Activated naive CD4-positive, alpha-beta T cell treated with anti-CD3 and anti-CD28 coated beads, Interleukin-2, amount 10 ng/mL, durations not matched to agents 7 days and 5 days (primary cell): ENCODE measurements at regions not wholly inside any gene's neighbourhood (a gene's known extent, or its start where the extent isn't known, plus 50 kb on each side); places are given as distances from the start of the nearest gene placed in this dataset.
"Not testable (repeated sequence)": the region's sequence is repeated elsewhere in the genome, so short reads cannot be mapped to it uniquely, and the experiment has no call there.

Source experiments
- CTCF ChIA-PET: fragments of 350-600 bp; sonication (Branson Sonifier 250); formaldehyde crosslinking; loops from one replicate; lab custom pipeline; 2021; ENCODE audit warnings: antibody characterized with exemption; lab: Charles Lee
- DNase-seq: peaks from one replicate; pipeline ENCODE4 v3.0.0-alpha.2; 2020
- H3K27ac Mint-ChIP-seq: one replicate; pipeline ENCODE4 v1.8.0; 2021; ENCODE audit warnings: mild to moderate bottlenecking, moderate library complexity, mixed read lengths
- H3K27me3 Mint-ChIP-seq: one replicate; pipeline ENCODE4 v1.8.0; 2021; ENCODE audit warnings: mild to moderate bottlenecking, mixed read lengths
- H3K36me3 Mint-ChIP-seq: one replicate; pipeline ENCODE4 v1.8.0; 2021; ENCODE audit warnings: mixed read lengths
- H3K4me1 Mint-ChIP-seq: one replicate; pipeline ENCODE4 v1.8.0; 2021; ENCODE audit warnings: mixed read lengths
- H3K4me3 Mint-ChIP-seq: one replicate; pipeline ENCODE4 v1.8.0; 2021; ENCODE audit warnings: mild to moderate bottlenecking, moderate library complexity, mixed read lengths
- H3K9me3 Mint-ChIP-seq: one replicate; pipeline ENCODE4 v1.8.0; 2021; ENCODE audit warnings: mixed read lengths

- no peak overlapping the region for H3K4me3 Mint-ChIP-seq
- no peak overlapping the region for H3K27ac Mint-ChIP-seq
- H3K27me3 Mint-ChIP-seq, result peaks cover 7% of the 10 kb centered on the region
- H3K9me3 Mint-ChIP-seq, result no peaks in the 10 kb centered on the region
- H3K4me1 Mint-ChIP-seq, result peaks cover 10% of the 10 kb centered on the region
- CTCF ChIA-PET, result interaction anchor here (0.7 to 1.7 kb wide), 3 partner anchors 11 to 332 kb away, joined by 3 to 6 read pairs (median 5); no protein-coding TSS in a partner anchor
- no peaks in the 10 kb centered on the region for H3K36me3 Mint-ChIP-seq
- DNase-seq, result peak; percentile 35
These were observed 99.9 kb downstream of the PHETA1 start for GRCh38 chr12:111268738-111269572.

- CTCF ChIA-PET, result interaction anchor here (0.6 to 1.7 kb wide), 4 partner anchors 9 to 185 kb away, joined by 3 to 6 read pairs (median 3); no protein-coding TSS in a partner anchor
- peaks cover 7% of the 10 kb centered on the region for H3K27me3 Mint-ChIP-seq
- no peak overlapping the region for H3K27ac Mint-ChIP-seq
- H3K9me3 Mint-ChIP-seq, result no peaks in the 10 kb centered on the region
- H3K4me1 Mint-ChIP-seq, result peaks cover 4% of the 10 kb centered on the region
- no peak for DNase-seq
- no peak overlapping the region for H3K4me3 Mint-ChIP-seq
- H3K36me3 Mint-ChIP-seq, result no peaks in the 10 kb centered on the region
These were observed 101.8 kb downstream of the PHETA1 start for GRCh38 chr12:111267144-111267543.

GRCh38 chr12:111261911-111262676 lies 106.8 kb downstream of the PHETA1 start:
- Mint-ChIP-seq H3K9me3 (no peaks in the 10 kb centered on the region), H3K27ac (no peak overlapping the region), H3K36me3 (no peaks in the 10 kb centered on the region), H3K4me1 (no peaks in the 10 kb centered on the region), H3K27me3 (no peaks in the 10 kb centered on the region), H3K4me3 (no peak overlapping the region)
- CTCF ChIA-PET, result interaction anchor here (1.4 kb wide), 1 partner anchor 39 kb away, joined by 3 read pairs; no protein-coding TSS in a partner anchor
- no peak for DNase-seq

GRCh38 chr12:111260732-111261131 lies 108.2 kb downstream of the PHETA1 start:
- CTCF ChIA-PET, result no interaction called here
- Mint-ChIP-seq H3K27me3 (peaks cover 5% of the 10 kb centered on the region), H3K4me3 (no peak overlapping the region), H3K36me3 (no peaks in the 10 kb centered on the region), H3K9me3 (no peaks in the 10 kb centered on the region), H3K4me1 (no peaks in the 10 kb centered on the region), H3K27ac (no peak overlapping the region)
- no peak for DNase-seq

- H3K36me3 Mint-ChIP-seq, result no peaks in the 10 kb centered on the region
- CTCF ChIA-PET, result no interaction called here
- no peak overlapping the region for H3K27ac Mint-ChIP-seq
- no peaks in the 10 kb centered on the region for H3K4me1 Mint-ChIP-seq
- peaks cover 5% of the 10 kb centered on the region for H3K27me3 Mint-ChIP-seq
- no peak overlapping the region for H3K4me3 Mint-ChIP-seq
- no peak for DNase-seq
- no peaks in the 10 kb centered on the region for H3K9me3 Mint-ChIP-seq
These were observed 109.7 kb downstream of the PHETA1 start for GRCh38 chr12:111259231-111259630.

- H3K27me3 Mint-ChIP-seq, H3K9me3 Mint-ChIP-seq, CTCF ChIA-PET, DNase-seq, H3K4me1 Mint-ChIP-seq, H3K27ac Mint-ChIP-seq, H3K36me3 Mint-ChIP-seq, H3K4me3 Mint-ChIP-seq: not testable (repeated sequence)
These were observed 110.8 kb downstream of the PHETA1 start for GRCh38 chr12:111258081-111258480.

- Mint-ChIP-seq H3K9me3 (no peaks in the 10 kb centered on the region), H3K4me3 (no peak overlapping the region), H3K27me3 (peaks cover 10% of the 10 kb centered on the region), H3K36me3 (no peaks in the 10 kb centered on the region), H3K4me1 (no peaks in the 10 kb centered on the region), H3K27ac (no peak overlapping the region)
- CTCF ChIA-PET, result no interaction called here
- no peak for DNase-seq
These were observed 111.4 kb downstream of the PHETA1 start for GRCh38 chr12:111257435-111257902.

- no peak overlapping the region for H3K27ac Mint-ChIP-seq
- DNase-seq, result no peak
- CTCF ChIA-PET, result no interaction called here
- no peaks in the 10 kb centered on the region for H3K9me3 Mint-ChIP-seq
- peaks cover 10% of the 10 kb centered on the region for H3K27me3 Mint-ChIP-seq
- H3K4me1 Mint-ChIP-seq, result no peaks in the 10 kb centered on the region
- H3K4me3 Mint-ChIP-seq, result no peak overlapping the region
- no peaks in the 10 kb centered on the region for H3K36me3 Mint-ChIP-seq
These were observed 112.1 kb downstream of the PHETA1 start for GRCh38 chr12:111256629-111257434.

GRCh38 chr12:111255261-111255660 lies 113.6 kb downstream of the PHETA1 start:
- H3K27ac Mint-ChIP-seq, result no peak overlapping the region
- no peak for DNase-seq
- no peaks in the 10 kb centered on the region for H3K36me3 Mint-ChIP-seq
- H3K4me1 Mint-ChIP-seq, result no peaks in the 10 kb centered on the region
- H3K4me3 Mint-ChIP-seq, result no peak overlapping the region
- no peaks in the 10 kb centered on the region for H3K9me3 Mint-ChIP-seq
- CTCF ChIA-PET, result interaction anchor here (1.2 kb wide), 1 partner anchor 13 kb away, joined by 3 read pairs; no protein-coding TSS in a partner anchor
- H3K27me3 Mint-ChIP-seq, result peaks cover 10% of the 10 kb centered on the region

GRCh38 chr12:111254106-111254505 lies 114.8 kb downstream of the PHETA1 start:
- CTCF ChIA-PET, result no interaction called here
- Mint-ChIP-seq H3K27ac (no peak overlapping the region), H3K27me3 (peaks cover 10% of the 10 kb centered on the region), H3K4me3 (no peak overlapping the region), H3K4me1 (no peaks in the 10 kb centered on the region), H3K9me3 (no peaks in the 10 kb centered on the region), H3K36me3 (no peaks in the 10 kb centered on the region)
- DNase-seq, result no peak

- Mint-ChIP-seq H3K4me3 (no peak overlapping the region), H3K36me3 (no peaks in the 10 kb centered on the region), H3K27me3 (peaks cover 10% of the 10 kb centered on the region), H3K4me1 (no peaks in the 10 kb centered on the region), H3K27ac (no peak overlapping the region), H3K9me3 (no peaks in the 10 kb centered on the region)
- CTCF ChIA-PET, result no interaction called here
- DNase-seq, result no peak
These were observed 115.7 kb downstream of the PHETA1 start for GRCh38 chr12:111253213-111253612.

GRCh38 chr12:111251787-111252186 lies 117.1 kb downstream of the PHETA1 start:
- H3K36me3 Mint-ChIP-seq, result no peaks in the 10 kb centered on the region
- H3K9me3 Mint-ChIP-seq, result no peaks in the 10 kb centered on the region
- CTCF ChIA-PET, result no interaction called here
- no peak overlapping the region for H3K4me3 Mint-ChIP-seq
- H3K4me1 Mint-ChIP-seq, result no peaks in the 10 kb centered on the region
- H3K27ac Mint-ChIP-seq, result no peak overlapping the region
- H3K27me3 Mint-ChIP-seq, result peaks cover 10% of the 10 kb centered on the region
- DNase-seq, result no peak

- H3K4me3 Mint-ChIP-seq, result no peak overlapping the region
- no peak overlapping the region for H3K27ac Mint-ChIP-seq
- H3K9me3 Mint-ChIP-seq, result no peaks in the 10 kb centered on the region
- no peaks in the 10 kb centered on the region for H3K36me3 Mint-ChIP-seq
- CTCF ChIA-PET, result no interaction called here
- no peak for DNase-seq
- peaks cover 7% of the 10 kb centered on the region for H3K27me3 Mint-ChIP-seq
- H3K4me1 Mint-ChIP-seq, result no peaks in the 10 kb centered on the region
These were observed 117.7 kb downstream of the PHETA1 start for GRCh38 chr12:111251058-111251730.
